RWPE2 (cell line): ENCODE measurements at regions not wholly inside any gene's neighbourhood (a gene's known extent, or its start where the extent isn't known, plus 50 kb on each side); places are given as distances from the start of the nearest gene placed in this dataset.
A peak's percentile ranks its signal among the peaks of the same experiment; 100 is the strongest.

Experiments
- ATAC-seq: fragments of 200-7000 bp; cut with Tn5 transposase; 3 replicates; pipeline ENCODE4 v1.9.1; 2021; ENCODE audit warnings: low read depth
- DNase-seq: peaks from one replicate; pipeline ENCODE4 v3.0.0-alpha.2; 2020; ENCODE audit warnings: low spot score
- H3K27ac ChIP-seq: fragments of 450-650 bp; 2 replicates; pipeline ENCODE4 v1.5.1; 2017; ENCODE audit warnings: mild to moderate bottlenecking; ENCODE audit not compliant: poor library complexity, severe bottlenecking
- H3K27me3 ChIP-seq: fragments of 250-450 bp; sonication (Bioruptor Pico); 2 replicates; pipeline ENCODE4 v1.5.1; 2021; ENCODE audit warnings: mild to moderate bottlenecking, moderate library complexity; ENCODE audit not compliant: insufficient read depth, poor library complexity, severe bottlenecking
- H3K36me3 ChIP-seq: fragments of 250-450 bp; sonication (Bioruptor Pico); 2 replicates; pipeline ENCODE4 v1.5.1; 2020; ENCODE audit warnings: low read depth, mild to moderate bottlenecking, moderate library complexity
- H3K4me1 ChIP-seq: fragments of 250-450 bp; sonication (Bioruptor Pico); 2 replicates; pipeline ENCODE4 v1.5.1; 2021; ENCODE audit warnings: mild to moderate bottlenecking, moderate library complexity; ENCODE audit not compliant: insufficient read depth, poor library complexity, severe bottlenecking
- H3K4me3 ChIP-seq: fragments of 250-450 bp; sonication (Bioruptor Pico); 2 replicates; pipeline ENCODE4 v1.5.1; 2021; ENCODE audit warnings: mild to moderate bottlenecking, moderate library complexity; ENCODE audit not compliant: severe bottlenecking
- H3K9me3 ChIP-seq: fragments of 250-450 bp; sonication (Bioruptor Pico); 2 replicates; pipeline ENCODE4 v1.5.1; 2021; ENCODE audit warnings: mild to moderate bottlenecking, moderate library complexity; ENCODE audit not compliant: severe bottlenecking
- TF ChIP-seq, protein P1 (sequence below): fragments of 450-650 bp; IDR thresholded peaks from one replicate; pipeline ENCODE4 v1.5.1; 2017; ENCODE audit warnings: mild to moderate bottlenecking, moderate library complexity; ENCODE audit not compliant: poor library complexity, severe bottlenecking

DNA sequence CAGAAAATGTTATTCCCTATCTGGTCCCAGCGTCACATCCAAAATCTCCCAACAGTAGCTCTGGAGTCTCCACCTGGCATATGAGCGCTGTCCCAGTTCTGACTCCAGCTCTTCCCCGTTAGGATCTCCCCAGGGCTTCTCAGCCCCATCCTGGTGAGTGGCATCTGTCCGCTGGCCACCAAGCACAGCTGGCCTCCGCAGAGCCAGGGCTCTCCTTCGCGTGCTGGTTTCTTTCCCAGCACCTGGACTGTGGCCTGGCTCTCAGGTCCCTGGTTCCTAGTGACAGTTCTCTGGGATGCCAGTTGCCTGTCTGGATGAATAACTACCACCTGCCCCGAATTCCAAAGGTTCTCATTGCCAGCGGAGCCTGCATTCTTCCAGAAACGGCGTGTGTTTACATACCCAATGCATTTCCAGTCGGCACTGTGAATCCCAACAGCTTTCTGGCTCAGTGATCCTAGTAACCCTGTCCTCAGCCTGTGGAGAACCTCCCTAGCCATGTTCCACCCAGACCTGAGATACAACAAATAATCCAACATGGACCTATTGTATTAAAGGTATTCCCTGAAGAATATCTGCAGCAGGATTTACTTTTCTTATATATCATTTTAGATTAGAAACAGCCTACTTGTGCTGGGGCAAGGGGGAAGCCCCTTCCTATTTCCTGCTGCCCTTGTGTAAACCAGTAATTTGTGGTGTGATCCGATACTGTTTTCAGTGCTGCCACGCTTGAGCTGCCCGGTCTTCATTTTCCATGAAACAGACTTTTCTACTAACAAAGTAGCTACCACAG is 69.9 kb upstream of the PDE10A start:
- Histone ChIP-seq H3K27me3 (peaks cover 4% of the 10 kb centered on the region), H3K9me3 (no peaks in the 10 kb centered on the region), H3K36me3 (no peaks in the 10 kb centered on the region), H3K4me1 (no peaks in the 10 kb centered on the region), H3K27ac (no peak overlapping the region), H3K4me3 (no peak overlapping the region)
- DNase-seq (no peak), ATAC-seq (no peak)
- TF ChIP-seq, protein P1, sequence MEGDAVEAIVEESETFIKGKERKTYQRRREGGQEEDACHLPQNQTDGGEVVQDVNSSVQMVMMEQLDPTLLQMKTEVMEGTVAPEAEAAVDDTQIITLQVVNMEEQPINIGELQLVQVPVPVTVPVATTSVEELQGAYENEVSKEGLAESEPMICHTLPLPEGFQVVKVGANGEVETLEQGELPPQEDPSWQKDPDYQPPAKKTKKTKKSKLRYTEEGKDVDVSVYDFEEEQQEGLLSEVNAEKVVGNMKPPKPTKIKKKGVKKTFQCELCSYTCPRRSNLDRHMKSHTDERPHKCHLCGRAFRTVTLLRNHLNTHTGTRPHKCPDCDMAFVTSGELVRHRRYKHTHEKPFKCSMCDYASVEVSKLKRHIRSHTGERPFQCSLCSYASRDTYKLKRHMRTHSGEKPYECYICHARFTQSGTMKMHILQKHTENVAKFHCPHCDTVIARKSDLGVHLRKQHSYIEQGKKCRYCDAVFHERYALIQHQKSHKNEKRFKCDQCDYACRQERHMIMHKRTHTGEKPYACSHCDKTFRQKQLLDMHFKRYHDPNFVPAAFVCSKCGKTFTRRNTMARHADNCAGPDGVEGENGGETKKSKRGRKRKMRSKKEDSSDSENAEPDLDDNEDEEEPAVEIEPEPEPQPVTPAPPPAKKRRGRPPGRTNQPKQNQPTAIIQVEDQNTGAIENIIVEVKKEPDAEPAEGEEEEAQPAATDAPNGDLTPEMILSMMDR = no peak

DNA sequence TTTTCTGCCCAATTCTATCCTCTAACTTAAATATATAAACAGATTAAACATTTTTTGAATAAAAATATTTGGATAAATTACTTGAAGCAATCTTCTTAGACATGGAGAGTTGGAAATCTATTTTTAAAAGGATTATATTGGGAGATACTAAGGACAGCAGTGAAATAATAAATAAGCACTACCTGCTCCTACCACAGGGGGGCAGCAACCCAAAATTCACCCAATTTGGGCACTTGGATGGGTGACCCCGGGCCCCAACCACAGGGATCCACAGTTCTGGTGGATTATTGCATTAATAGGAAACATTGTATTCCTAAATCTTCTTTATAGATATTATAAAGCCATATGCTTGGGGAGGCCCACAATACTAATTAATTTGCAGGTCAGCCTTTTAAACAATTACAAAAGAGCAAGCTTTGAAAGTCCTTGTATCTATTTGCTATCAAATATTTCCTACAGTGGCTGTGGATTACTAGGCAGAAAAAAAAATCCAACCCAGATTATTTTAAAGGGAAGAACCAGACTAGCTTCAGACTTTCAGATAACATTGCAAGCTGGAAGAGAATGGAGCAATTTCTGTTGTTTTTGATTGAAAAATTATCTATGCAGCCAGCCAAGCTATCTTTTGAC is 66.4 kb upstream of the PDE10A start:
- Histone ChIP-seq H3K27me3 (peaks cover 4% of the 10 kb centered on the region), H3K4me1 (no peaks in the 10 kb centered on the region), H3K9me3 (no peaks in the 10 kb centered on the region), H3K36me3 (no peaks in the 10 kb centered on the region), H3K27ac (no peak overlapping the region), H3K4me3 (no peak overlapping the region)
- no peak for DNase-seq
- TF ChIP-seq, protein P1 = peak; percentile 85
- ATAC-seq = no peak; the same call in 2 of the 3 replicates

DNA sequence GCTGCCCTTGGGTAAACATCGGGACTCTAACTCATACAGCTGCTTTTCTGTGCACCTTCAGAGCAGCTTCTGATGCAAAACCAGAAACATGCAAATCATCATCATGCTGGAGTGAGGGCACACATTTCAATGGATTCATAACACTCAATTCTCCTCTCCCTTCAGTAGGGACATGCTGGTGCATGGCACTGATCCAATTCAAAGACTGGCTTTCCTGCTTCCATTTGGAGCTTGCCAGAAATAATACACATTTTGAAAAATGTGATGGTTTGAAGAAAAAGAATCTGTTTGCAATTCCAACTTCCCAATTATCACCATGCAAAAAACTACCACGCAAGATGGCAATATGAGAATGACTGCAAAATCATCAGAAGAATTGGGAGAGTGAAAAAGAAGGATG is 65.2 kb upstream of the PDE10A start:
- TF ChIP-seq, protein P1 = no peak
- Histone ChIP-seq H3K36me3 (no peaks in the 10 kb centered on the region), H3K27me3 (peaks cover 2% of the 10 kb centered on the region), H3K9me3 (no peaks in the 10 kb centered on the region), H3K27ac (no peak overlapping the region), H3K4me3 (no peak overlapping the region), H3K4me1 (no peaks in the 10 kb centered on the region)
- DNase-seq (no peak), ATAC-seq (no peak)

DNA sequence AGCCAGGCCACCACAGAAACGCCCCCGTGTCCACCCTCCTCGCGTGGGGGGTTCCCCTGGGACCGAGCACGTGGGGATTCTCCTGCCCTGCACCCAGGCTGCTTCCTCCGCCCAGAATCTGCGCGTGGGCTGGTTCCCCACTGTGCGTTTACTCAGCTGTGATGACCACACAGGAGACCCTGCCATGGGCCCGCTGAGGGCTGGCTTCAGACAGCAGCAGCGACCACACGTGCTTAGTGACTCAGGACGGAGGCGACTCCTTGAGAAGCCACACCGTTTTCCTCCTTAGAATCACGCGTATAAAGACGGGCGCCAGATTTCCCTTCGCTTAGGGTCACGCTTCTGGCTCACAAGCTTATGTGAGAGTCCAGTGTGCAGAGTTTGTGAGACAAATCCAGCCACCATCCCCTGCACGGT is 63.9 kb upstream of the PDE10A start:
- Histone ChIP-seq H3K9me3 (no peaks in the 10 kb centered on the region), H3K27ac (no peak overlapping the region), H3K36me3 (no peaks in the 10 kb centered on the region), H3K27me3 (no peaks in the 10 kb centered on the region), H3K4me3 (no peak overlapping the region), H3K4me1 (no peaks in the 10 kb centered on the region)
- ATAC-seq (no peak), DNase-seq (no peak)
- TF ChIP-seq, protein P1 = no peak
